A549 (cell line): ENCODE measurements at regions not wholly inside any gene's neighbourhood (a gene's known extent, or its start where the extent isn't known, plus 50 kb on each side); places are given as distances from the start of the nearest gene placed in this dataset.

Source experiments
- ATAC-seq, 2 experiments: fragments of 200-7000 bp in 1 of 2; fragments of >200 bp in 1 of 2; cut with Nextera tagmentation in 1 of 2; cut with Tn5 transposase in 1 of 2; 3 replicates each; pipeline versions ENCODE4 v1.8.0 to v1.9.1; 2018 to 2020; ENCODE audit warnings: mild to moderate bottlenecking in 1 of 2, moderate library complexity in 1 of 2
- CTCF ChIA-PET: fragments of 300-600 bp; sonication (Branson Sonifier 250); formaldehyde crosslinking; extraction: SDS; loops from one replicate; lab custom pipeline; 2021; ENCODE audit warnings: antibody characterized with exemption, inconsistent platforms; lab: Yijun Ruan, JAX
- POLR2A ChIA-PET: fragments of 350-600 bp; formaldehyde crosslinking; extraction: SDS; loops from one replicate; lab custom pipeline; 2021; ENCODE audit warnings: antibody characterized with exemption, inconsistent platforms; lab: Yijun Ruan, JAX
- DNase-seq, 2 experiments: peaks; one replicate each; pipeline versions ENCODE4 v3.0.0 to v3.0.0-alpha.2; 2011 to 2016; ENCODE audit warnings: low read depth in 1 of 2, low spot score in 1 of 2
- FAIRE-seq: peaks from 2 replicates; lab custom pipeline; 2011; peaks lifted over from hg19 to GRCh38; lab: Jason Lieb, UNC
- H3K27ac ChIP-seq, 2 experiments: fragments of >200 bp; sonication (Bioruptor Twin); formaldehyde crosslinking; 3 replicates each; pipeline ENCODE4 v1.5.1; 2016 to 2017
- H3K4me1 ChIP-seq: fragments of >200 bp; sonication (Bioruptor Twin); formaldehyde crosslinking; 3 replicates; pipeline ENCODE4 v1.6.1; 2016
- H3K4me2 ChIP-seq: fragments of >200 bp; sonication (Bioruptor Twin); formaldehyde crosslinking; 3 replicates; pipeline ENCODE4 v1.6.1; 2016
- H3K4me3 ChIP-seq: fragments of >200 bp; sonication (Bioruptor Twin); formaldehyde crosslinking; 3 replicates; pipeline ENCODE4 v1.5.1; 2016
- H3K9me3 ChIP-seq: fragments of >200 bp; sonication (Bioruptor Twin); formaldehyde crosslinking; 3 replicates; pipeline ENCODE4 v1.6.1; 2016
- EHF ChIP-seq: fragments of 250-450 bp; sonication (Bioruptor Pico); IDR thresholded peaks from 2 replicates; pipeline ENCODE4 v1.5.0; 2020; ENCODE audit warnings: mild to moderate bottlenecking
- EHMT2 ChIP-seq: fragments of 200-600 bp; sonication (generic); IDR thresholded peaks from 2 replicates; pipeline ENCODE4 v1.6.1; 2016; ENCODE audit warnings: antibody characterized with exemption, low read depth, mild to moderate bottlenecking, moderate library complexity
- ELK1 ChIP-seq: fragments of 150-350 bp; IDR thresholded peaks from 2 replicates; pipeline ENCODE4 v1.6.1; 2014; ENCODE audit warnings: low read depth, mild to moderate bottlenecking, low read length
- FOSL2 ChIP-seq, 2 experiments: fragments of 450-650 bp in 1 of 2; fragments of >200 bp in 1 of 2; sonication (Bioruptor Twin) in 1 of 2; formaldehyde crosslinking; IDR thresholded peaks; 2 replicates each; pipeline versions ENCODE4 v1.5.0 to v1.6.1; 2016 to 2020; ENCODE audit warnings: mild to moderate bottlenecking in 1 of 2, moderate library complexity in 1 of 2
- FOXS1 ChIP-seq: fragments of 250-450 bp; sonication (Bioruptor Pico); IDR thresholded peaks from 2 replicates; pipeline ENCODE4 v1.5.0; 2020; ENCODE audit warnings: mild to moderate bottlenecking, moderate library complexity
- HES2 ChIP-seq: fragments of >200 bp; sonication (Bioruptor Twin); formaldehyde crosslinking; IDR thresholded peaks from 2 replicates; pipeline ENCODE4 v1.6.1; 2016
- HEYL ChIP-seq: fragments of 250-450 bp; sonication (Bioruptor Pico); IDR thresholded peaks from 2 replicates; pipeline ENCODE4 v1.8.0; 2021; ENCODE audit warnings: mild to moderate bottlenecking, moderate library complexity
- HMGXB4 ChIP-seq: fragments of 250-450 bp; sonication (Bioruptor Pico); IDR thresholded peaks from 2 replicates; pipeline ENCODE4 v1.5.0; 2021; ENCODE audit warnings: mild to moderate bottlenecking, moderate library complexity, borderline replicate concordance
- HOXB13 ChIP-seq: fragments of 250-450 bp; sonication (Bioruptor Pico); IDR thresholded peaks from 2 replicates; pipeline ENCODE4 v1.5.0; 2020; ENCODE audit warnings: low read depth, mild to moderate bottlenecking, moderate library complexity
- MAFK ChIP-seq: fragments of 450-650 bp; IDR thresholded peaks from 2 replicates; pipeline ENCODE4 v1.6.1; 2014; ENCODE audit not compliant: partially characterized antibody
- MAZ ChIP-seq: fragments of 150-350 bp; IDR thresholded peaks from 2 replicates; pipeline ENCODE4 v1.6.1; 2014; ENCODE audit warnings: antibody characterized with exemption, low read depth, low read length, borderline replicate concordance
- NR3C1 ChIP-seq: fragments of >200 bp; sonication (Bioruptor Twin); formaldehyde crosslinking; IDR thresholded peaks from 3 replicates; pipeline ENCODE4 v1.6.1; 2017
- PHF8 ChIP-seq: fragments of 200-600 bp; sonication (generic); IDR thresholded peaks from 2 replicates; pipeline ENCODE4 v1.6.1; 2016; ENCODE audit warnings: low read depth, mild to moderate bottlenecking, antibody characterized with exemption, moderate library complexity, borderline replicate concordance
- REST ChIP-seq: fragments of 200-600 bp; sonication (generic); IDR thresholded peaks from 2 replicates; pipeline ENCODE4 v1.6.1; 2016; ENCODE audit warnings: antibody characterized with exemption, mild to moderate bottlenecking, moderate library complexity
- ZFP36 ChIP-seq: fragments of 450-650 bp; IDR thresholded peaks from 2 replicates; pipeline ENCODE4 v1.6.1; 2014; ENCODE audit warnings: borderline replicate concordance; ENCODE audit not compliant: partially characterized antibody
- WGBS: methylation state at CpG from one replicate; pipeline ENCODE4 v1.1.6; 2017; ENCODE audit errors: missing lambda C conversion rate; 5-methylcytosine and 5-hydroxymethylcytosine counted together
- TF ChIP-seq, protein P1 (sequence below): IDR thresholded peaks from 2 replicates; pipeline ENCODE4 v1.6.1; 2012

DNA sequence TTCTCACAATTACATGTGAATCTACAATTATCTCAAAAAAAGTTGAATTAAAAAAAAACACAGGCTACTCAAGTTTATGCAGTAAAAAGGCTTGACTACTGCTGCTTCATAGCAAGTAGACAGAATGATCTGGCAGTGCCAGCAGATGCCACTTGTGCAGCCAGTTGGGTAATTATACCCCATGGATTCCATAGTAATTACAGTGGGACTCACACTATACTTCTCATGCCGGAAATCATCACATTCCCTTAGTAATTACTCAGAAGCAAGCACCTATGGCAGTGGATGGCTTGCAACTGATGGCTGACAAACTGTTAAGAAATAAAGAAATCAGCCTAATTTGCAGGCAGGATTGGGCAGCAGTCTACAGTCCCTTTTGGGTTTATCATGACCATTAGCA, 463.2 kb upstream of the KLF4 start:
- POLR2A ChIA-PET, result no interaction called here
- FAIRE-seq, result no peak
- WGBS, result 33% methylated on average over 1 of the region's 1 CpG

GRCh38 chr9:107951511-107951910, 461.9 kb upstream of the KLF4 start:
- TF ChIP-seq MAFK (no peak), HES2 (no peak), NR3C1 (no peak), FOSL2 (IDR thresholded peaks at IDR 0.05) (no peak), FOSL2 (CRISPR knock-in tag; IDR thresholded peaks at IDR 0.05) (no peak)
- POLR2A ChIA-PET, result no interaction called here
- no peak for DNase-seq
- CTCF ChIA-PET, result no interaction called here
- no peak for FAIRE-seq
- ATAC-seq, result no peak
- no peak overlapping the region for H3K27ac ChIP-seq
- no peaks in the 10 kb centered on the region; the same call in 2 of the 3 replicates for H3K4me1 ChIP-seq
- no peak overlapping the region for H3K4me2 ChIP-seq
- H3K4me3 ChIP-seq, result no peak overlapping the region
- WGBS, result 84% methylated on average over 2 of the region's 2 CpGs
- peaks cover 11% of the 10 kb centered on the region for H3K9me3 ChIP-seq

More for the DNA sequence above, 463.2 kb upstream of the KLF4 start:
- Histone ChIP-seq H3K27ac (no peak overlapping the region), H3K9me3 (peaks cover 11% of the 10 kb centered on the region), H3K4me2 (no peak overlapping the region), H3K4me3 (no peak overlapping the region), H3K4me1 (no peaks in the 10 kb centered on the region)
- CTCF ChIA-PET, result no interaction called here
- TF ChIP-seq ZFP36, result no peak
- no peak for TF ChIP-seq HMGXB4 (CRISPR knock-in tag)
- TF ChIP-seq HEYL (CRISPR knock-in tag), result no peak
- TF ChIP-seq PHF8, result no peak
- DNase-seq, result no peak
- no peak for ATAC-seq

GRCh38 chr9:107949061-107949460, 459.5 kb upstream of the KLF4 start:
- no peak overlapping the region for H3K27ac ChIP-seq
- no peak for ATAC-seq
- TF ChIP-seq, protein P1, sequence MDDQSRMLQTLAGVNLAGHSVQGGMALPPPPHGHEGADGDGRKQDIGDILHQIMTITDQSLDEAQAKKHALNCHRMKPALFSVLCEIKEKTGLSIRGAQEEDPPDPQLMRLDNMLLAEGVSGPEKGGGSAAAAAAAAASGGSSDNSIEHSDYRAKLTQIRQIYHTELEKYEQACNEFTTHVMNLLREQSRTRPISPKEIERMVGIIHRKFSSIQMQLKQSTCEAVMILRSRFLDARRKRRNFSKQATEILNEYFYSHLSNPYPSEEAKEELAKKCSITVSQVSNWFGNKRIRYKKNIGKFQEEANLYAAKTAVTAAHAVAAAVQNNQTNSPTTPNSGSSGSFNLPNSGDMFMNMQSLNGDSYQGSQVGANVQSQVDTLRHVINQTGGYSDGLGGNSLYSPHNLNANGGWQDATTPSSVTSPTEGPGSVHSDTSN, result no peak
- TF ChIP-seq EHMT2 (no peak), MAZ (no peak), FOXS1 (CRISPR knock-in tag) (no peak), ELK1 (no peak), REST (no peak), HOXB13 (no peak), EHF (CRISPR knock-in tag) (no peak)
- peaks cover 11% of the 10 kb centered on the region for H3K9me3 ChIP-seq
- H3K4me3 ChIP-seq, result no peak overlapping the region
- no peaks in the 10 kb centered on the region; the same call in 2 of the 3 replicates for H3K4me1 ChIP-seq
- H3K4me2 ChIP-seq, result no peak overlapping the region
- POLR2A ChIA-PET, result no interaction called here
- FAIRE-seq, result no peak
- no peak for DNase-seq
- CTCF ChIA-PET, result no interaction called here
- 71% methylated on average over 4 of the region's 4 CpGs for WGBS
